GM20431 (cell line): ENCODE measurements at regions not wholly inside any gene's neighbourhood (a gene's known extent, or its start where the extent isn't known, plus 50 kb on each side); places are given as distances from the start of the nearest gene placed in this dataset.

Experiments
- in situ Hi-C: fragments of 300-500 bp; cut with MseI, MboI; formaldehyde crosslinking; loops from one replicate; pipeline ENCODE4 v1.15.0; 2020; ENCODE audit warnings: low sequenced_read_pairs; ENCODE audit not compliant: unreplicated experiment

DNA sequence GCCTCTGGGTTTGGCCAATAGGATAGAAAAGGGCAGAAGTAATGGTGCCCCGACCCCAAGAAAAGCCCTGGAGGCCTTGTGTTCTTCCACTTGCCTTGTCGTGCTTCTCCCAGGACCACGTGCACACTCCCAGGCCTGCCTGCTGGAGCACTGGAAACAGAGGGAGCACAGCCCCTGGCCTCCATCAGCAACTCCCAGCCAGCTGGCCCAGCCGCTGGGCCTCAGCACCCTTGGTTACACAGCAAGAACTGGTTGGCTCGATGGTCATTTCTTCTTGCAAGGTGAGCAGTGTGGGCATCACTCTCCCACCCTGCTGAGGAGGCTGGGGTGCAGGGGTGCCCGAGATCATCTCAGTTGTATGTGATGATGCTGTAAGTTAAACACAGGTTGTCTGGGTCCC, 69.2 kb upstream of the CST7 start:
- in situ Hi-C loops = no loop called here

DNA sequence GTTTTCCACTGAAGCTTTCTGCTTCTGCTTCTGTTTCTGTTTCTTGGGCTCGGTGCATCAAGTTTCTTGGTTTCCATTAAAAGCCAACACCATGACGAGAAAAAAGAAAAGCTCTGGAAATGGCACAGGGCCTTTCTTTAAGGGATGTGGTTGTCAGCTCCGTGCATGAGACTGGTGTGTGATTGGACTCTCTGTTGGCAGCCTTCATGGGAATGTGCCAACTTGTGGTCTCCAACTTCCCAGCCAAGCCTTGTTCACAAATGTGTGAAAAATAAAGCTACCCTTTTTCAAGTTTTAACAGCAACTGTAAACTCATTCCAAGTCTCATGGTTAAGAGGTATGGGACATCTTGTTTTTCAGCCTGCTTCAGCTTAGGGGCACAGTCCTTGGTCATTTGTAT, 68.7 kb upstream of the CST7 start:
- in situ Hi-C loops = no loop called here

DNA sequence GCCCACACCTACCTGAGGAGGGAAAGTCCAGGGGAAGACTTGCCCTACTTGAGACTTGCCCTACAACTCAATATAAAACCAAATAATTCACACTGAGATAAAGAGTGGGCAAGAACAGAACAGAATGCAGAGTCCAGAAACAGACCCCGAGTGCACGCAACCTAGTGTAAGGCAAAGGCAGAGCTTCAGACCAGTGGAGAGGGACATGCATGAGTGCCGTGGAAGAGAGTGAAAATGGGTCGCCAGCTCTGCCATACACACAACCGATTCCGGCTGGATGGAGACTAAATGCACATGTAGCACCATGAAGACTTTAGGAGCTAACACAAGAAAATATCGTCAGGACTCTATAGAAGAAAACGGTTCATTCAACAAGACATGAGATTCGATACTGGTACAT, 58.8 kb upstream of the CST7 start:
- in situ Hi-C loops = no loop called here

DNA sequence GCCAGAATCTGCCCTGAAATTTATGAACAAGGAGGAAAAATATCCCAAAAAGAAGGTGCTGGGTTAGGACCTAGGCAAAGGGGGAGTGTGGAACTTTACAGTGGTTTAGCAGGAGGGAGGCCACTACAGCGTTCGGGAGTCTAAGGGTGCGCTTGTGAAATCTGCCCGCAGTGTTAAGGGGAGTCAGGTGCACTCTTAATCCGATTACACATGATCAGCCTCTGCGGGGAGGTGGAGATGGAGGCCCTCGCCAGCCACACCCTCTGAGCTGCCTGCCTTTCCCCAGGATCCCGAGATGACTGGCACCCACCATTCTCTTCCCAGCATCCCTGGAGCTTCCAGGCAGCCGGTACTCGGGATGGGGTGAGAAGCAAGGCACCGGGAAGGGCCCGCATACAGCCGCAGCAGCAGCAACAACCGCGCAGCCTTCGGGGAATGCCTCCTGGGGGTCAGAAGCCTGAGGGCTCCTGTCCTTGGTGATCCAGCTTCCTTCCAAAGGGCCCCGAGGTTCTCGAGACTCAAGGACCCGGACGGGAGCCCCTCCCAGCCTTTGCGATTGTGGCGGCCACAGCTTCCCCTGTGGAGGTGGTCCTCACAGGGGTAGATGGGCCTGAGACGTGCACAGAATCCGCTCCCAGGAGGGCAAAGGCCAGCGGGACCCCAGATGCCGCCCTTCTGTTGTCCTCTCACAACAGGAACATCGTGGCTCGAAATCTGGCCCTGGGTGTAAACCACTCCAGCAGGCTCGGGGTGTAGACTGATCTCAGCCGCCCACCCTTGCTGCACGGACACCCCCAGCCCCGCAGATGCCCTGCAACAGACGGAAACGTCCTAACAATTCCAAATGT, 57.3 kb upstream of the CST7 start:
- in situ Hi-C loops = no loop called here

DNA sequence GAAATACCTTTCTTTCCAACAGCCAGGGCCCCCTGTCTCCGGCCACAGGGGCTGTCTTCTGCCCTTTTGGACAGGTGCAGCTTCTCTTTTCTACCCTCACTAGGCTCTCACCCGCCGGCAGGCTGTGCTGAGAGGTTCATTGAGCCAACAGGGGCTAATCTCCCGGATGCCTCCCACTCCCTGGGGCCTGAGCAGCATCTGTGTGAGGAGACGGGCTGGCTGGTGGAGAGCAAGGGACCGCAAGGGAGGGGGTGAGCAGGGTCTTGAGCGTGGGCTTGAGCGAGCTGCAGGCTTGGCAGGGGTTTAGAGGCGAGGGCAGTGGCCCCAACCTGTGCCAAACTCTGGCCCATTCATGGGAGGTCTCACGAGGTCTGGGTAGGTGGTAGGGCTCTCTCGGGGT, 56.5 kb upstream of the CST7 start:
- in situ Hi-C loops = no loop called here

DNA sequence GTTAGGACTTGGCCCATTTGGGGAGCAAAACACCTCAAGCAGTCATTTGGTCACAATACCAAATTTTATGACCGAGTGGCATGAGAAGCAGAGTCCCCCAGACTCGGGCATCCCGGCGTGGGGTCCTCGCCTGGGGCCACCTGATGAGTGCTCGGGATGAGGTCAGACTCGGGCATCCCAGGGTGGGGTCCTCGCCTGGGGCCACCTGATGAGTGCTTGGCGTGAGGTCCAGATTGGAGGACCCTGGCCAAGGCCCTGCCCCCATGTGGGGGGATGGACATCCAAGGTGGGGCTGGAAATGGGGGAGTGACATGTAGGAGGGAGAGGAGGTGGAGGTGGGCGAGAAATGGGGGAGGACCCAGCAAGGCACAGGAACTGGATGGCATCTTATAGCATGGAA, 56.1 kb upstream of the CST7 start:
- in situ Hi-C loops = no loop called here

DNA sequence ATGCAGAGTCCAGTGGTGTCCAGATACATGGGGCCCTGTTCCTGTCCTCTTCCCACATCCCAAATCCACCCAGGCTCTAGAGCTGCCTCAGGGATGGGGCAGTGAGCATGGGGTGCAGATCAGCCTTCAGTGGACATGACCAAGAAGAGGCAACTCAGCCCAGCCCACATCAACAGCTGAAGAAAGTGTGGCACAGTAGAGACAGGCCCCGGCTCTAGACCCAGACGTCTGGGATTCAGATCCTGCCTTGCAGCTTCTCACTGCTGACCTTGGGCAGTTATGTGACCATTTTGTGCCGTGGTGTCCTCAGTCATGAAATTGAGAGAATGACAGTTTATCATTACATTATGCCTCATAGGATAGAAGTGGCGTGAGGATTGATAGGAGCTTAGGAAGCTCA, 54.6 kb upstream of the CST7 start:
- in situ Hi-C loops = no loop called here

DNA sequence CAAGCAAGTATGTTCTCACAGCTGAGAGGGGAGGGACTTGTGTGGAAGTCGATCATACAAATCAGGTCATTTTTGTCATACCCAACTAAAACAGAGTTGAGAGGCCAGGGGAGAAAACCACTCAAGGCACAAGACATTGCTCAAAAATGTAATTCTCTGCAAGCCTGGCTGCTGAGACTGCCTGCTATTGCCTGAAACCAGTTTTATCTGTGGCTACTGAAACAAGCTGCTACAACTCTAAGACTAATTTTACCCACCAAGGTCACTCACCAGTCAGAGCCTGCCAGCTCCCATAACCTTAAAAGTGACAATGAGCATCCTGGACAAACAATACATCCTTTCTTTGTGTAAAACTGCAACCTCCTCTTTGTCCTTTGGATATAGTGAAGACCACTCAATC, 54.1 kb upstream of the CST7 start:
- in situ Hi-C loops = no loop called here

DNA sequence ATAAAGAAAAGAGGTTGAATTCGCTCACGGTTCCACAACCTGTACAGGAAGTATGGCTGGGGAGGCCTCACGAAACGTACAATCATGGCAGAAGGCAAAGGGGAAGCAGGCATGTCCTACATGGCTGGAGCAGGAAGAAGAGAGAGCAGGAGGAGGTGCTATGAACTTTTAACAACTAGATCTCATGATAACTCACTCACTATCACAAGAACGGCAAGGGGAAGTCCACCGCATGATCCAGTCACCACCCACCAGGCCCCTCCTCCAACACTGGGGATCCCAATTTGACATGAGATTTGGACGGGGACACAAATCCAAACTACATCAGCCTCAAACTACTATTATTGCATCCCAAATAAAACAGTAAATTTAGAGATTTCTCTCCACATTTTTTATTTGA, 53.6 kb upstream of the CST7 start:
- in situ Hi-C loops = no loop called here

DNA sequence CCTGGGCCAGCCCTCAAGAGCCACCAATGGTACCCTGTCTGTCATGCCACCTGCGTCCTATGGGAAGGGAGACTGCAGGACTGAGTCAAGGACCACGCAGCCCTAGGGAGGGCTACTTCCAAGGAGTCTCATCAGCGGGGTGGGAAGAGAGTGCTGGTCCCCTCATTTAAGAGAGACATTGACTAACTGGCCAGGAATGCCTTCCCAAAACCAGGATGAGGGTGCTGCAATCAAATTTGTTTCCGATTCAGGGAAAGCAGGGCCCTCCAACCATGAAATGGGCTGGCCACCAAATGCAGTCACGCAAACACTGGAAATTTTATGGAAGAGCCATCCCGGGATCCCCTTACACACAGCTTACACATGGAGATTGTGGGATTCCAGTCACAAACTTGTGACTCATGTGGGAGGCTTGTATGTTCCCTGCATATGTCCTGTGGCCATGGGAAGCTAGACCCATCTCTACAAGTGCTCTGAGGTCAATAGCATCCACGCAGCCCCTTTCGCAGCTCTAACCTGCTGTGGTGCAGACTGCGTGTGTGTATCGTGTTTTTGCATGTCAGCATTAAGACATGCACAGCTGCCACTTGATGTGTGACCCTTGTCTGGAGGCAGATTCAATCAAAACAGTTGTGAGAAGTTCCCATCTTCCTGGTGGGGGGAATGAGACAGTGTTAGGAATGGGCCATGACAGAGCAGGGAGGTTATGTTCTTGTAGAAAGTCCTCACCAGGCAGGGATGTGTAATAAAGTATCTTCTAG, 53.0 kb upstream of the CST7 start:
- in situ Hi-C loops = no loop called here

DNA sequence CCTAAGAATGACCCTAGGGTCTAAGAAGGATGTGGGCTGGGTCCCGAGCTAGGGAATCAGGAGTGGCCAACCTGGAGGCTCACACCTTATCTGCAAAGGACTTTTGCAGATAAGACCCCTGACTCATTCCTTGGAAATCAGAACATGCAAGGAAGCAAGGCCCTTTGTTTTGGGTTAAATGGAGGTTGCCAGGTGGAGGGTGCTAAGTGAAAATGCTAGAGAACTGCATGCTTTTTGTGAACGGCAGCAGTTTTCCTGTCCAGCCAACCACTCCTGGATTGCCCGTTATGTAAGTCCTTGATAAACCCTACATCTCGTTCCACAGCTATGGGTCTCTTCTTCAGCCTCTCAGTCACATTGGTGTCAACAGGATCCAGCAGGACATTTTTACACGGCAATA, 52.1 kb upstream of the CST7 start:
- in situ Hi-C loops = no loop called here

DNA sequence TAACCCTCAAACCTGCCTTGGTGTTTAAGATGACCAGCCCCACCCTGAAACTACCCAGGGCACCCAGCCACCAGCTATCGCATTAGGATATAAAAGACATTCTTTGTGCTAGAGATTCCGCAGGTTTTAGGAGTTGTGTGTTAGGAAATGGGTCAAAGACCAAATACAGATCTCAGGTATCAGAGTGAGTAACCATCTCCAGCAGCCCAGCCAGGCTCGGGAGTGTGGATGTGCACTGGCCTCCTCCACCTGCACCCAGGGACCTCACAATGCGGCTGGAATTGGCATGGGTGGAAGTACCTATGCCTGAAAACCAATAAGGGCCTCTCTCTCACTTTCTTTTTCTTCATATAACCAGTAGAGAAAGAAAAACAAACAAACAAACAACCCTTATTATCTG, 51.1 kb upstream of the CST7 start:
- in situ Hi-C loops = no loop called here

DNA sequence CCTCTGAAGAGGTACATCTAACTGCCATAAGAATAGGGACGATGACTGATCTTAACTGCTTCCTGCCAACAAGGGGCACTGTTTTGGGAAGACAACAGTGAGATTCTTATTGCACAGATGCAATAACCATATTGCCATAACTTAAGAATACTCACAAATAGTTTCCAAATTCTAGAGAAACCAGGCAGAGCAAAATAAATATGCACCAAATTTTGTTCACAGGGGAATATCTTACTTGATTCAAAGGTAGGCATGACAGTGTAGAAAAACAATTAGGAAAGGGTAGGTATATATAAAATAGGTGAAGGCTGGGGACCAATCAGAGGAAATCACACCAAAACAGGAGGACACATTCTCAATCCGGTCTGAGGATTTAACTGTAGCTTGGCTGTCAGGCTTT, 49.9 kb upstream of the CST7 start:
- in situ Hi-C loops = no loop called here
